ENCODE measurements at regions not wholly inside any gene's neighbourhood (a gene's known extent, or its start where the extent isn't known, plus 50 kb on each side); places are given as distances from the start of the nearest gene placed in this dataset.
A peak's percentile ranks its signal among the peaks of the same experiment; 100 is the strongest.

DNA sequence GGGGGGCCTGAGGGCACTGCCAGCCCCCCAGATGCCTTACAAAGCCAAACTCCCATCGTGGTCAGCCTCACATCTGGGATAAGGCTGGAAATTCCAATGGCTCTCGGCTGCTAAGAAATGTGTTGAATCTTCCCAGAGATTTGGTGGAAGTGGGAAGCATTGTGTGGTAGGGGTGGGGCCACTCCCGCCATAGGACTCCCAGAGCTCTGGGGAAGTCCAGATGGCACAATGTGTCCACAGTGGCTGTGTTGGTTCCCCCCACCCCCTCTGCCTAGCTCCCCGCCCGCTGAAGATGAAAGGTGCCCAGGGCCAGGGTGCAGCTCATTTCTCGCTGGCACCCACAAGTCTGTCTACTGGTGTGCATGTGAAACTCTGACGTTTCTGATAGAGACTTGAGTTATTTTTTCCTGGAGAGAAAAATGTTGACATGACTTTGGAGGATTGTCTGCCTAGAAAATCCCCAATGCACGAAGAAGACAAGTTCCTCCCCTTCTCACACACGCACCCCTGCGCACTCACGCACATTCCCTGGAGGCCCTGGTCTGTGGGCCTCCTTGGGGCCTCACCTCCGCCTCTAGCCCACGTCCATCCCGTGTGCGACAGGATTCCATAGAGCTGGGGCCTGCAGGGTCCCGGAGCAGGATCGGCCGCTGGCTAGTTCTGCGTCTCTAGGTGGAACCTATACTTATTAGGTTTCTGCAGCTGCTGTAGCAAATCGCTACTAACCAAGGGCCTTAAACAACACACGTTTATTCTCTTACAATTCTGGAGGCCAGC lies 199.1 kb downstream of the ZFP36L2 start:
- H3K4me3 ChIP-seq (ENCODE audit: low read depth, low read length) = no peak overlapping the region
- TF ChIP-seq, protein P1, sequence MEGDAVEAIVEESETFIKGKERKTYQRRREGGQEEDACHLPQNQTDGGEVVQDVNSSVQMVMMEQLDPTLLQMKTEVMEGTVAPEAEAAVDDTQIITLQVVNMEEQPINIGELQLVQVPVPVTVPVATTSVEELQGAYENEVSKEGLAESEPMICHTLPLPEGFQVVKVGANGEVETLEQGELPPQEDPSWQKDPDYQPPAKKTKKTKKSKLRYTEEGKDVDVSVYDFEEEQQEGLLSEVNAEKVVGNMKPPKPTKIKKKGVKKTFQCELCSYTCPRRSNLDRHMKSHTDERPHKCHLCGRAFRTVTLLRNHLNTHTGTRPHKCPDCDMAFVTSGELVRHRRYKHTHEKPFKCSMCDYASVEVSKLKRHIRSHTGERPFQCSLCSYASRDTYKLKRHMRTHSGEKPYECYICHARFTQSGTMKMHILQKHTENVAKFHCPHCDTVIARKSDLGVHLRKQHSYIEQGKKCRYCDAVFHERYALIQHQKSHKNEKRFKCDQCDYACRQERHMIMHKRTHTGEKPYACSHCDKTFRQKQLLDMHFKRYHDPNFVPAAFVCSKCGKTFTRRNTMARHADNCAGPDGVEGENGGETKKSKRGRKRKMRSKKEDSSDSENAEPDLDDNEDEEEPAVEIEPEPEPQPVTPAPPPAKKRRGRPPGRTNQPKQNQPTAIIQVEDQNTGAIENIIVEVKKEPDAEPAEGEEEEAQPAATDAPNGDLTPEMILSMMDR (IDR thresholded peaks at IDR 0.05; ENCODE audit: low read depth, low read length) = no peak
- TF ChIP-seq MYC (IDR thresholded peaks at IDR 0.05; ENCODE audit: low read depth, low read length) = no peak
- TF ChIP-seq, protein P2, sequence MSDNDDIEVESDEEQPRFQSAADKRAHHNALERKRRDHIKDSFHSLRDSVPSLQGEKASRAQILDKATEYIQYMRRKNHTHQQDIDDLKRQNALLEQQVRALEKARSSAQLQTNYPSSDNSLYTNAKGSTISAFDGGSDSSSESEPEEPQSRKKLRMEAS (IDR thresholded peaks at IDR 0.05; ENCODE audit: low read depth, low read length) = no peak
- TF ChIP-seq POLR2A (IDR thresholded peaks at IDR 0.05; ENCODE audit: extremely low read depth, insufficient read length) = no peak
- no peak for DNase-seq (ENCODE audit: low read depth)

DNA sequence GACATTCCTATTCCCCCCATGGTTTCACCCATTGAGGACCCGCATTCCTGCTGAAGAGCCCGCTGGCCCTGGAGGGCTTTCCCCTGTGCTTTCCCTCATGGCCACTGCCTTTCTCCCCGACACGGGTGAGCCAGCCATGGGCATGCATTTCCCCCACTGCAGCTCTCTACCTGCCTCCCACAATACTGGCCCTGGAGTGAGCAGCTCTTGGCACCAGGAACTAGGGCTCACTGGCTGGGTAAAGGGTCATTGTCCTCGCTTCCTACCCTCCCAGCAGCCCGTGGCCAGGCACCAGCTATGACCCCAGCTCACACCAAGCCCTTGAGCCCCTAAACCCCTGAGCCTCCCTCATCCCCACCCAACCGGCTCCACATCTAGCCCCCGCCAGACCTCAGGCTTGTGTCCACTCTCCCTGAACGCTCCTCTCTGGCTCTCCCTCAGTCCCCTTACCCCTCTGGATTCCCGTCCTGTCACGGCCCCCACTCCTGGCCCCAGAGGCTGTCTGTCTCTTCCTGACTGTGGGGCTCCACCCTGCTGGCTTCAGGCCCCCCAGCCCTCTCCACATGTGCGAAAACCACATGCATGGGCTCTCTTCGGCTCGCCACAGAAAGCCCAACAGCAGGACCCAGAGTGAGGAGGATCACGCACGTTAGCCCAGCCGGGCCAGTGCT lies 199.8 kb downstream of the ZFP36L2 start:
- no peak for DNase-seq (ENCODE audit: low read depth)
- TF ChIP-seq POLR2A (IDR thresholded peaks at IDR 0.05; ENCODE audit: extremely low read depth, insufficient read length) (no peak), MYC (IDR thresholded peaks at IDR 0.05; ENCODE audit: low read depth, low read length) (no peak)
- TF ChIP-seq, protein P2 (IDR thresholded peaks at IDR 0.05; ENCODE audit: low read depth, low read length) = no peak
- H3K4me3 ChIP-seq (ENCODE audit: low read depth, low read length) = no peak overlapping the region

DNA sequence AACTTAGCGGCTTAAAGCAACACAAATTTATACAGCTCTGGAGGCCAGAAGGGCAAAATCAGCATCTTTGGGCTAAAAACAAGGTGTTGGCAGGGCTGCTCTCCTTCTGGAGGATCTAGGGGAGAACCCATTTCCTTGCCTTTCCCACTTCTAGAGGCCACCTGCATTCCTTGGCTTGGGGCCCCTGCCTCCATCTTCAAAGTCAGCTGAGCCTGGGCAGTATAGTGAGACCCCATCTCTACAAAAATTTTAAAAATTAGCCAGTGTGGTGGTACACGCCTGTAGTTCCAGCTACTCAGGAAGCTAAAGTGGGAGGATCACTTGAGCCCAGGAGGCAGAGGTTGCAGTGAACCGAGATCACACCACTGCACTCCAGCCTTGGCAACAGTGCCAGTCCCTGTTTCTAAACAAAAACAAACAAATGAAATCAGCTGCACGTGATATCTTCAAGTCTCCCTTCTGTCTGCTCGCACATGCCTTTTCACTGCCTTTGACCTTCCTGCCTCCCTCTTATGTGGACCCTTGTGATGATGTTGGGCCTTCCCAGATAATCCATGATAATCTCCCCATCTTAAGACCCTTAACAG lies 200.6 kb downstream of the ZFP36L2 start:
- DNase-seq (ENCODE audit: low read depth) = no peak
- TF ChIP-seq MYC (IDR thresholded peaks at IDR 0.05; ENCODE audit: low read depth, low read length) = no peak

DNA sequence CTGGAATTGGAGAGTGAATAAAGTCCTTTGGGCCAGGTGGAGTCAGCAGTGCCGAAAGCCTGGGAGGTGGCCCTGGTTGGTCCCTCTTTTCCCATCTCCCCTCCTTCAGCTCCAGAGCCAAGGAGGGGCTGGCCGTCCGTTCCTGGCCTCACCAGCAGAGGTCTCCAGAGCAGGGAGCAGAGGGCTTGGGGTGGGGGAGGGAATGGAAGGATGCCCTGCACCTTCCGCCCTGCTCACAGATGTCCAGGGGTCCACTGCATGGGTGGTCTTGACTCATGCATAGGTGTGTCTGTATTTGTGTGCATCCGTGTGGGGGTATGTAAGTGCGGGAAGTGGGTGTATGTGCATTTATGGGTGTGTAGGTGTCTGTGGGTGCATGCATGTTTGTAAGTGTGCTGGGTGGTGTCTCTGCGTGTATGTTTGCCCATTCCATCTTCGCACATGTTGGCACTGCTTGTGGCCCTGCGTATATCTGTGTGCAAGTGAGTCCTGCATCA lies 201.8 kb downstream of the ZFP36L2 start:
- TF ChIP-seq, protein P1 (IDR thresholded peaks at IDR 0.05; ENCODE audit: low read depth, low read length) = peak; percentile 84
- TF ChIP-seq, protein P2 (IDR thresholded peaks at IDR 0.05; ENCODE audit: low read depth, low read length) = no peak
- no peak for TF ChIP-seq MYC (IDR thresholded peaks at IDR 0.05; ENCODE audit: low read depth, low read length)
- TF ChIP-seq POLR2A (IDR thresholded peaks at IDR 0.05; ENCODE audit: extremely low read depth, insufficient read length) = no peak
- peak; percentile 66 for DNase-seq (ENCODE audit: low read depth)
- no peak overlapping the region for H3K4me3 ChIP-seq (ENCODE audit: low read depth, low read length)

More for the DNA sequence above, 200.6 kb downstream of the ZFP36L2 start:
- no peak overlapping the region for H3K4me3 ChIP-seq (ENCODE audit: low read depth, low read length)

DNA sequence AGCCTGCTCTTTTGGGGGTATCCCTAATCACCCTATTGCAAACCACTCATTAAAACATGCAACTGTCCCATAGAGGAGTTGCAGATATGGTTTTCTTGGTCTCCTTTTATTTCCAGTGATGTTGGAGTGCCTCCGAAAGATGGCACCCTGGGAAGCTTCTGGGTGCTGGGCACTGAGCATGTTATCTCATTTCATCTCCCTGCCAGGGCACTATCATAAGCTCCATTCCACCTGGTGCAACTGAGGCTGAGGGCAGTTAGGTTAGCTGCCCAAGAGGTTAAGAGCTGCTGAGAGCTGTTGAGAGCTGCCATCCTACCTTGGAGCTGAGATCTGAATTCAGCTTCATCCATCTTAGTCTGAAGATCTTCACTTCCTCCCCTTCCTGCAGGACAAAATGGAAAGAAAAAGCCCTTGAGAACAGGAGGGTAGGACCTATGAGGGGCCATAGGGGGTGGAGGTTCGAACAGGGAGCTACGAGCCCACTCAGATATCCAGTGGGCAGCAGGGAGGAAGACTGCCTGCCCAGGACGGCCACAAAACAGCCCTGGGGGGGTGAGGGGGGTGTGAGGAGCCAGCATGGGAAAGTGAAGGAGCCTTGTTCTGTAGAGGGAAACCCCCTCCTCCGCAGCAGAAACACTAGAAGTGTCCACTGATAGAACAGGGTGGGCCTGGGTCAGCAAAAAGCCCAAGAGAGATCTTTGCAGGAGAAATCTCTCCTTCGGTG lies 202.5 kb downstream of the ZFP36L2 start:
- no peak overlapping the region for H3K4me3 ChIP-seq (ENCODE audit: low read depth, low read length)
- DNase-seq (ENCODE audit: low read depth) = no peak
- no peak for TF ChIP-seq POLR2A (IDR thresholded peaks at IDR 0.05; ENCODE audit: extremely low read depth, insufficient read length)
- no peak for TF ChIP-seq MYC (IDR thresholded peaks at IDR 0.05; ENCODE audit: low read depth, low read length)
- TF ChIP-seq, protein P1 (IDR thresholded peaks at IDR 0.05; ENCODE audit: low read depth, low read length) = no peak
- TF ChIP-seq, protein P2 (IDR thresholded peaks at IDR 0.05; ENCODE audit: low read depth, low read length) = no peak

DNA sequence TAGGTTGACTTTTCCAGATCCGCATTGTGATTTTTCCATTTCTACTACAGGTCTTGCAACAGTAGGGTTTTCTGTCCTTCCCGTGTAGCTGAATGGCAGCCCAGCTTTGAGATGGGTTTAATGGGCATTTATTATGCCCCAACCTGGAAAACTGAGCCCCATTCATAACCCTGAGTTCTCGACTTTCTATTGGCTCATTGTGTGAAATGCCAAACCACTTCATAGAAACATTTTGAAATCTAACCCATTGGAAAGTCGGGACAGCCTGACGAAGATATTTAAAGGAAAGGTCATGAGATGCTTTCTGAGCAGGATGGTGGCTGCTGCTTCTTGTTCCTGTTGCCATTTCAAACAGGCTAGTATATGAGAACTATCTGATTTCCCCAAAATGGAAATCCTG lies 203.5 kb downstream of the ZFP36L2 start:
- no peak for DNase-seq (ENCODE audit: low read depth)
- TF ChIP-seq POLR2A (IDR thresholded peaks at IDR 0.05; ENCODE audit: extremely low read depth, insufficient read length) = no peak
- TF ChIP-seq MYC (IDR thresholded peaks at IDR 0.05; ENCODE audit: low read depth, low read length) = no peak
- TF ChIP-seq, protein P1 (IDR thresholded peaks at IDR 0.05; ENCODE audit: low read depth, low read length) = no peak
- TF ChIP-seq, protein P2 (IDR thresholded peaks at IDR 0.05; ENCODE audit: low read depth, low read length) = no peak
- H3K4me3 ChIP-seq (ENCODE audit: low read depth, low read length) = no peak overlapping the region
